GM21360 (cell line): ENCODE measurements at regions not wholly inside any gene's neighbourhood (a gene's known extent, or its start where the extent isn't known, plus 50 kb on each side); places are given as distances from the start of the nearest gene placed in this dataset.
"Not testable (repeated sequence)": the region's sequence is repeated elsewhere in the genome, so short reads cannot be mapped to it uniquely, and the experiment has no call there.

Source experiments
- ATAC-seq: cut with Tn5 transposase; IDR thresholded peaks from one replicate; pipeline ENCODE4 v1.9.1; 2021; ENCODE audit warnings: mild to moderate bottlenecking, moderate library complexity; ENCODE audit not compliant: unreplicated experiment

- ATAC-seq = no peak
Observed at GRCh38 chr3:30457726-30458125, 148.7 kb upstream of the TGFBR2 start.

GRCh38 chr3:30458376-30459171 is 147.8 kb upstream of the TGFBR2 start:
- no peak for ATAC-seq

GRCh38 chr3:30461311-30461710 is 145.1 kb upstream of the TGFBR2 start:
- no peak for ATAC-seq

GRCh38 chr3:30462721-30463470 is 143.5 kb upstream of the TGFBR2 start:
- no peak for ATAC-seq

- no peak for ATAC-seq
Observed at GRCh38 chr3:30464381-30464780, 142.0 kb upstream of the TGFBR2 start.

GRCh38 chr3:30465454-30465853 is 140.9 kb upstream of the TGFBR2 start:
- ATAC-seq = no peak

GRCh38 chr3:30467596-30468238 is 138.7 kb upstream of the TGFBR2 start:
- no peak for ATAC-seq

GRCh38 chr3:30469133-30469532 is 137.3 kb upstream of the TGFBR2 start:
- ATAC-seq = no peak

GRCh38 chr3:30470496-30470895 is 135.9 kb upstream of the TGFBR2 start:
- no peak for ATAC-seq

GRCh38 chr3:30471066-30471465 is 135.3 kb upstream of the TGFBR2 start:
- ATAC-seq = no peak

GRCh38 chr3:30471796-30472489 is 134.5 kb upstream of the TGFBR2 start:
- no peak for ATAC-seq

- no peak for ATAC-seq
Observed at GRCh38 chr3:30473374-30474051, 132.9 kb upstream of the TGFBR2 start.

GRCh38 chr3:30474371-30474770 is 132.0 kb upstream of the TGFBR2 start:
- ATAC-seq = no peak

GRCh38 chr3:30475038-30475808 is 131.2 kb upstream of the TGFBR2 start:
- ATAC-seq = peak; percentile 91

- ATAC-seq = no peak
Observed at GRCh38 chr3:30475809-30476178, 130.6 kb upstream of the TGFBR2 start.

- ATAC-seq = peak; percentile 45
Observed at GRCh38 chr3:30476368-30477084, 129.9 kb upstream of the TGFBR2 start.

- no peak for ATAC-seq
Observed at GRCh38 chr3:30477149-30477921, 129.1 kb upstream of the TGFBR2 start.

GRCh38 chr3:30479737-30480136 is 126.7 kb upstream of the TGFBR2 start:
- ATAC-seq = not testable (repeated sequence)
